ENCODE measurements at regions not wholly inside any gene's neighbourhood (a gene's known extent, or its start where the extent isn't known, plus 50 kb on each side); places are given as distances from the start of the nearest gene placed in this dataset.

- TF ChIP-seq CTCF (IDR thresholded peaks at IDR 0.05; ENCODE audit: insufficient read depth, low read length, poor library complexity, severe bottlenecking): no peak
- H3K4me3 ChIP-seq (ENCODE audit: low read depth, low read length): no peak overlapping the region
These were observed 1015.8 kb downstream of the SORCS3 start for GRCh38 chr10:105656856-105657255.

GRCh38 chr10:105650306-105650705, 1009.2 kb downstream of the SORCS3 start:
- no peaks in the 10 kb centered on the region for H3K36me3 ChIP-seq (ENCODE audit: control insufficient read depth, insufficient read depth, low read length)
- H3K27me3 ChIP-seq (ENCODE audit: control insufficient read depth, insufficient read depth, low read length): no peaks in the 10 kb centered on the region
- no peak for TF ChIP-seq CTCF (IDR thresholded peaks at IDR 0.05; ENCODE audit: insufficient read depth, low read length, poor library complexity, severe bottlenecking)
- H3K4me3 ChIP-seq (ENCODE audit: low read depth, low read length): no peak overlapping the region
- no peak for DNase-seq (ENCODE audit: low read depth)

More at GRCh38 chr10:105656856-105657255, 1015.8 kb downstream of the SORCS3 start:
- Histone ChIP-seq H3K36me3 (ENCODE audit: control insufficient read depth, insufficient read depth, low read length) (no peaks in the 10 kb centered on the region), H3K27me3 (ENCODE audit: control insufficient read depth, insufficient read depth, low read length) (no peaks in the 10 kb centered on the region)
- no peak for DNase-seq (ENCODE audit: low read depth)

- H3K36me3 ChIP-seq (ENCODE audit: control insufficient read depth, insufficient read depth, low read length): no peaks in the 10 kb centered on the region
- no peak for DNase-seq (ENCODE audit: low read depth)
- no peaks in the 10 kb centered on the region for H3K27me3 ChIP-seq (ENCODE audit: control insufficient read depth, insufficient read depth, low read length)
- H3K4me3 ChIP-seq (ENCODE audit: low read depth, low read length): no peak overlapping the region
- no peak for TF ChIP-seq CTCF (IDR thresholded peaks at IDR 0.05; ENCODE audit: insufficient read depth, low read length, poor library complexity, severe bottlenecking)
These were observed 1006.3 kb downstream of the SORCS3 start for GRCh38 chr10:105647354-105647753.

GRCh38 chr10:105644978-105645377, 1003.9 kb downstream of the SORCS3 start:
- no peak for TF ChIP-seq CTCF (IDR thresholded peaks at IDR 0.05; ENCODE audit: insufficient read depth, low read length, poor library complexity, severe bottlenecking)
- Histone ChIP-seq H3K36me3 (ENCODE audit: control insufficient read depth, insufficient read depth, low read length) (no peaks in the 10 kb centered on the region), H3K4me3 (ENCODE audit: low read depth, low read length) (no peak overlapping the region), H3K27me3 (ENCODE audit: control insufficient read depth, insufficient read depth, low read length) (no peaks in the 10 kb centered on the region)
- DNase-seq (ENCODE audit: low read depth): no peak

GRCh38 chr10:105644559-105644958, 1003.5 kb downstream of the SORCS3 start:
- no peak for DNase-seq (ENCODE audit: low read depth)
- Histone ChIP-seq H3K4me3 (ENCODE audit: low read depth, low read length) (no peak overlapping the region), H3K36me3 (ENCODE audit: control insufficient read depth, insufficient read depth, low read length) (no peaks in the 10 kb centered on the region), H3K27me3 (ENCODE audit: control insufficient read depth, insufficient read depth, low read length) (no peaks in the 10 kb centered on the region)
- TF ChIP-seq CTCF (IDR thresholded peaks at IDR 0.05; ENCODE audit: insufficient read depth, low read length, poor library complexity, severe bottlenecking): no peak

GRCh38 chr10:105644091-105644490, 1003.0 kb downstream of the SORCS3 start:
- Histone ChIP-seq H3K4me3 (ENCODE audit: low read depth, low read length) (no peak overlapping the region), H3K36me3 (ENCODE audit: control insufficient read depth, insufficient read depth, low read length) (no peaks in the 10 kb centered on the region), H3K27me3 (ENCODE audit: control insufficient read depth, insufficient read depth, low read length) (no peaks in the 10 kb centered on the region)
- no peak for TF ChIP-seq CTCF (IDR thresholded peaks at IDR 0.05; ENCODE audit: insufficient read depth, low read length, poor library complexity, severe bottlenecking)
- DNase-seq (ENCODE audit: low read depth): no peak
